ENCODE measurements at regions not wholly inside any gene's neighbourhood (a gene's known extent, or its start where the extent isn't known, plus 50 kb on each side); places are given as distances from the start of the nearest gene placed in this dataset.

DNA sequence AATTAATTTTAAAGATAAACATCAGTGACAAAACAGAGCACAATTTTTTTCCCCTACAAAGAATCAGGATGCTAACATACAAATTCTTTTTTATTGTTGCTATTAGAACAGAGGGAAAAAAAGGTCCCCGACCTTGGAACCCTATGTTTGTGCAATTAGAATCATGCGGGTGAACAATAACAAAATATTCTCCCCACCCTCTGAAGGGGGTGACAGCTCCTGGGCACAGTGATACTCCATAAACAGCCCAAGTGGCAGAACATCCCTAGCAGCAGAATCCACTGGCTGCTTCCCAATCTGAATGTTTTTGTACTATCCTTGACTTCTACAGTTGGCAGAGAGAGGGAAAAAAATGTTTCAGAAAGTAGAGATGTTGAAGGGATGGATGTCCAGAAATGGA is 87.7 kb upstream of the TLL1 start:
- TF ChIP-seq, protein P1, sequence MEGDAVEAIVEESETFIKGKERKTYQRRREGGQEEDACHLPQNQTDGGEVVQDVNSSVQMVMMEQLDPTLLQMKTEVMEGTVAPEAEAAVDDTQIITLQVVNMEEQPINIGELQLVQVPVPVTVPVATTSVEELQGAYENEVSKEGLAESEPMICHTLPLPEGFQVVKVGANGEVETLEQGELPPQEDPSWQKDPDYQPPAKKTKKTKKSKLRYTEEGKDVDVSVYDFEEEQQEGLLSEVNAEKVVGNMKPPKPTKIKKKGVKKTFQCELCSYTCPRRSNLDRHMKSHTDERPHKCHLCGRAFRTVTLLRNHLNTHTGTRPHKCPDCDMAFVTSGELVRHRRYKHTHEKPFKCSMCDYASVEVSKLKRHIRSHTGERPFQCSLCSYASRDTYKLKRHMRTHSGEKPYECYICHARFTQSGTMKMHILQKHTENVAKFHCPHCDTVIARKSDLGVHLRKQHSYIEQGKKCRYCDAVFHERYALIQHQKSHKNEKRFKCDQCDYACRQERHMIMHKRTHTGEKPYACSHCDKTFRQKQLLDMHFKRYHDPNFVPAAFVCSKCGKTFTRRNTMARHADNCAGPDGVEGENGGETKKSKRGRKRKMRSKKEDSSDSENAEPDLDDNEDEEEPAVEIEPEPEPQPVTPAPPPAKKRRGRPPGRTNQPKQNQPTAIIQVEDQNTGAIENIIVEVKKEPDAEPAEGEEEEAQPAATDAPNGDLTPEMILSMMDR (IDR thresholded peaks at IDR 0.05): no peak
- TF ChIP-seq ZFX (IDR thresholded peaks at IDR 0.05; ENCODE audit: borderline replicate concordance): no peak
